ENCODE measurements at regions not wholly inside any gene's neighbourhood (a gene's known extent, or its start where the extent isn't known, plus 50 kb on each side); places are given as distances from the start of the nearest gene placed in this dataset.

DNA sequence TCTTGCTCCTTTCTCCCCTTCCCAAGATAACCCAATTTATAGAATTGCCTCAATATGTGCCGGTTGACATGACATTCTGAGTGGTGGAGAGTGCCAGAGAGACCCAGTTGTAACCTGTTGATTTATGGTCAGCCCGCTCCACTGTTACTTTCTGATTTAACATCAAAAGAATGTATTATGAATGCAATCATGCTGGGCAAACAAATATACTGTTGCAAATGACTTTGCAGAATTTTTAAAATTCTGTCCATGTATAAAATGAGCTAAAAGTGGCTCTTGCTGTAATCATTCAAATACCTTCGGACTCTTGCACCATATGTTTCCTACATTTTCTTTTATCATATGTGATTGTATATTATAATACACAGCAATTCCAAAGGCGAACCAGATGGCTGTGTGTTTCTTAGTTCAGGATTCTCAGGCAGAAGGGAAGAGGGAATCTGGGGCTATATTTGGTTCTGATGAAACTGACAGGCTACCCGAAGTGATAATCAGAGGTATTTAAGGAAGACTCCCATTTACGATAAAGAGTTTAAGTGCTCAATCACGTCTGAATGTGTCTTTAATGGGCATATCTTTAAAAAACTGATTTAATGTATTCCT is 131.7 kb downstream of the CLCN4 start:
- no peak overlapping the region for H3K9ac ChIP-seq (ENCODE audit: low read depth in 1 of 2, low read length in 2 of 2)
- WGBS: 87% methylated on average over 7 of the region's 7 CpGs
- H3K4me3 ChIP-seq (ENCODE audit: low read depth in 1 of 3, low read length in 3 of 3): no peak overlapping the region
- no peak for TF ChIP-seq NR2F2 (IDR thresholded peaks at IDR 0.05)
- no peak for DNase-seq (ENCODE audit: low spot score)
- no peaks in the 10 kb centered on the region for H3K4me1 ChIP-seq (ENCODE audit: control insufficient read depth in 4 of 4, insufficient read depth in 4 of 4, low read length in 3 of 4)
- H3K27ac ChIP-seq (ENCODE audit: low read depth in 1 of 2, low read length in 2 of 2): no peak overlapping the region
- H3K36me3 ChIP-seq (ENCODE audit: control insufficient read depth in 4 of 4, insufficient read depth in 3 of 4, low read depth in 1 of 4, low read length in 3 of 4): no peaks in the 10 kb centered on the region
- no peaks in the 10 kb centered on the region for H3K27me3 ChIP-seq (ENCODE audit: control insufficient read depth in 4 of 4, insufficient read depth in 4 of 4, low read length in 3 of 4)
- H3K9me3 ChIP-seq (ENCODE audit: control insufficient read depth in 4 of 4, low read length in 3 of 4): peaks cover 0 to 9% (median 3%) of the 10 kb centered on the region in 4 donors

DNA sequence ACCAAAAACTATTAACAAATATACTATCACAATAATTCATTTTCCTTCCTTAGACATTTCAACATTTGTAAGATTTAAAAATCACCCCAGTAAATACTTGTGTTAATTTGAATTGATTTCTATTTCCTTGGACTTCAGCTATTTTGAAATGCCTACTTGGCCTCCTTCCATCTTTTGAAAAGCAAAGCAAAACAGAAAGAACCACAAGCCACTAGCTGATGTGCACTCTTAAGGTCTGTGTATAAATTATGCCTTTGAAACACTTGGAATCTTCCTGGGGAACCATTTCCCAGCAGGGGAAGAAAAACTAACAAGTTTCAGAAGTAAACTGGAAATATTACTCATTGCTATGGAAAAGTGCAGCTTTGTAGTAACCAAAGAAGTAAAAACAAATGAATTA is 139.8 kb downstream of the CLCN4 start:
- Histone ChIP-seq H3K4me3 (ENCODE audit: low read depth in 1 of 3, low read length in 3 of 3) (no peak overlapping the region), H3K9ac (ENCODE audit: low read depth in 1 of 2, low read length in 2 of 2) (no peak overlapping the region), H3K27ac (ENCODE audit: low read depth in 1 of 2, low read length in 2 of 2) (no peak overlapping the region), H3K4me1 (ENCODE audit: control insufficient read depth in 4 of 4, insufficient read depth in 4 of 4, low read length in 3 of 4) (no peaks in the 10 kb centered on the region), H3K9me3 (ENCODE audit: control insufficient read depth in 4 of 4, low read length in 3 of 4) (peaks cover 0 to 9% (median 4%) of the 10 kb centered on the region in 4 donors), H3K36me3 (ENCODE audit: control insufficient read depth in 4 of 4, insufficient read depth in 3 of 4, low read depth in 1 of 4, low read length in 3 of 4) (no peaks in the 10 kb centered on the region), H3K27me3 (ENCODE audit: control insufficient read depth in 4 of 4, insufficient read depth in 4 of 4, low read length in 3 of 4) (no peaks in the 10 kb centered on the region)
- no peak for DNase-seq (ENCODE audit: low spot score)
- TF ChIP-seq GABPA (IDR thresholded peaks at IDR 0.05 in 1 of 2, conservative IDR thresholded peaks at IDR 0.05 in 1 of 2) (no peak), RAD21 (IDR thresholded peaks at IDR 0.05) (no peak), FOXA1 (IDR thresholded peaks at IDR 0.05) (no peak), HNF4G (IDR thresholded peaks at IDR 0.05) (no peak), JUND (IDR thresholded peaks at IDR 0.05) (no peak), NR2F2 (IDR thresholded peaks at IDR 0.05) (no peak), RXRA (IDR thresholded peaks at IDR 0.05) (no peak)
- TF ChIP-seq, protein P1, sequence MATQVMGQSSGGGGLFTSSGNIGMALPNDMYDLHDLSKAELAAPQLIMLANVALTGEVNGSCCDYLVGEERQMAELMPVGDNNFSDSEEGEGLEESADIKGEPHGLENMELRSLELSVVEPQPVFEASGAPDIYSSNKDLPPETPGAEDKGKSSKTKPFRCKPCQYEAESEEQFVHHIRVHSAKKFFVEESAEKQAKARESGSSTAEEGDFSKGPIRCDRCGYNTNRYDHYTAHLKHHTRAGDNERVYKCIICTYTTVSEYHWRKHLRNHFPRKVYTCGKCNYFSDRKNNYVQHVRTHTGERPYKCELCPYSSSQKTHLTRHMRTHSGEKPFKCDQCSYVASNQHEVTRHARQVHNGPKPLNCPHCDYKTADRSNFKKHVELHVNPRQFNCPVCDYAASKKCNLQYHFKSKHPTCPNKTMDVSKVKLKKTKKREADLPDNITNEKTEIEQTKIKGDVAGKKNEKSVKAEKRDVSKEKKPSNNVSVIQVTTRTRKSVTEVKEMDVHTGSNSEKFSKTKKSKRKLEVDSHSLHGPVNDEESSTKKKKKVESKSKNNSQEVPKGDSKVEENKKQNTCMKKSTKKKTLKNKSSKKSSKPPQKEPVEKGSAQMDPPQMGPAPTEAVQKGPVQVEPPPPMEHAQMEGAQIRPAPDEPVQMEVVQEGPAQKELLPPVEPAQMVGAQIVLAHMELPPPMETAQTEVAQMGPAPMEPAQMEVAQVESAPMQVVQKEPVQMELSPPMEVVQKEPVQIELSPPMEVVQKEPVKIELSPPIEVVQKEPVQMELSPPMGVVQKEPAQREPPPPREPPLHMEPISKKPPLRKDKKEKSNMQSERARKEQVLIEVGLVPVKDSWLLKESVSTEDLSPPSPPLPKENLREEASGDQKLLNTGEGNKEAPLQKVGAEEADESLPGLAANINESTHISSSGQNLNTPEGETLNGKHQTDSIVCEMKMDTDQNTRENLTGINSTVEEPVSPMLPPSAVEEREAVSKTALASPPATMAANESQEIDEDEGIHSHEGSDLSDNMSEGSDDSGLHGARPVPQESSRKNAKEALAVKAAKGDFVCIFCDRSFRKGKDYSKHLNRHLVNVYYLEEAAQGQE (IDR thresholded peaks at IDR 0.05): no peak
- TF ChIP-seq, protein P2, sequence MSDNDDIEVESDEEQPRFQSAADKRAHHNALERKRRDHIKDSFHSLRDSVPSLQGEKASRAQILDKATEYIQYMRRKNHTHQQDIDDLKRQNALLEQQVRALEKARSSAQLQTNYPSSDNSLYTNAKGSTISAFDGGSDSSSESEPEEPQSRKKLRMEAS (IDR thresholded peaks at IDR 0.05): no peak

DNA sequence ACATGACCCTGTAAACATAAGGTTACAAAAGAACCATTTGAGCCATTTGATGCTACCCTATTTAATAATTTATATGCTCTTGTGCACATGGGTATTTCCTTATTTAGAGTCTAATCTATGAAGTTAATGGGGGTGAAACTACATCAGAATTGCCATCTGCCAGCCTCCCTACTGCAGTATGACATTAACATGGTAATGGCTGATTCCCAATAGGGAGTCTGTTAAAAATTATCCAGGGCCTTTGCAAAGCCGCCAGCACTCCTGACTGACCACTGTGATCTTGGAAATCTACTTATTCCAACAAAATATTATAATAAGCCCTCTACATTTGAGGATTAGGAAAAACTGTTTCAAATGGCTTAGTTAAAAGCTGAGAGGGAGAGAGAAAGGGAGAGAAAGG is 153.7 kb downstream of the CLCN4 start:
- Histone ChIP-seq H3K9ac (ENCODE audit: low read depth in 1 of 2, low read length in 2 of 2) (no peak overlapping the region), H3K27me3 (ENCODE audit: control insufficient read depth in 4 of 4, insufficient read depth in 4 of 4, low read length in 3 of 4) (no peaks in the 10 kb centered on the region), H3K27ac (ENCODE audit: low read depth in 1 of 2, low read length in 2 of 2) (no peak overlapping the region), H3K9me3 (ENCODE audit: control insufficient read depth in 4 of 4, low read length in 3 of 4) (no peaks in the 10 kb centered on the region), H3K4me3 (ENCODE audit: low read depth in 1 of 3, low read length in 3 of 3) (no peak overlapping the region), H3K36me3 (ENCODE audit: control insufficient read depth in 4 of 4, insufficient read depth in 3 of 4, low read depth in 1 of 4, low read length in 3 of 4) (no peaks in the 10 kb centered on the region), H3K4me1 (ENCODE audit: control insufficient read depth in 4 of 4, insufficient read depth in 4 of 4, low read length in 3 of 4) (no peaks in the 10 kb centered on the region)
- WGBS: 55% methylated on average over 1 of the region's 1 CpG
- DNase-seq (ENCODE audit: low spot score): no peak
- no peak for TF ChIP-seq JUND (IDR thresholded peaks at IDR 0.05)
- TF ChIP-seq, protein P3, sequence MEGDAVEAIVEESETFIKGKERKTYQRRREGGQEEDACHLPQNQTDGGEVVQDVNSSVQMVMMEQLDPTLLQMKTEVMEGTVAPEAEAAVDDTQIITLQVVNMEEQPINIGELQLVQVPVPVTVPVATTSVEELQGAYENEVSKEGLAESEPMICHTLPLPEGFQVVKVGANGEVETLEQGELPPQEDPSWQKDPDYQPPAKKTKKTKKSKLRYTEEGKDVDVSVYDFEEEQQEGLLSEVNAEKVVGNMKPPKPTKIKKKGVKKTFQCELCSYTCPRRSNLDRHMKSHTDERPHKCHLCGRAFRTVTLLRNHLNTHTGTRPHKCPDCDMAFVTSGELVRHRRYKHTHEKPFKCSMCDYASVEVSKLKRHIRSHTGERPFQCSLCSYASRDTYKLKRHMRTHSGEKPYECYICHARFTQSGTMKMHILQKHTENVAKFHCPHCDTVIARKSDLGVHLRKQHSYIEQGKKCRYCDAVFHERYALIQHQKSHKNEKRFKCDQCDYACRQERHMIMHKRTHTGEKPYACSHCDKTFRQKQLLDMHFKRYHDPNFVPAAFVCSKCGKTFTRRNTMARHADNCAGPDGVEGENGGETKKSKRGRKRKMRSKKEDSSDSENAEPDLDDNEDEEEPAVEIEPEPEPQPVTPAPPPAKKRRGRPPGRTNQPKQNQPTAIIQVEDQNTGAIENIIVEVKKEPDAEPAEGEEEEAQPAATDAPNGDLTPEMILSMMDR (IDR thresholded peaks at IDR 0.05; ENCODE audit: low read depth, low read length, missing input control): no peak
- TF ChIP-seq, protein P1 (IDR thresholded peaks at IDR 0.05): no peak
- no peak for TF ChIP-seq TAF1 (conservative IDR thresholded peaks at IDR 0.05)
- TF ChIP-seq, protein P4, sequence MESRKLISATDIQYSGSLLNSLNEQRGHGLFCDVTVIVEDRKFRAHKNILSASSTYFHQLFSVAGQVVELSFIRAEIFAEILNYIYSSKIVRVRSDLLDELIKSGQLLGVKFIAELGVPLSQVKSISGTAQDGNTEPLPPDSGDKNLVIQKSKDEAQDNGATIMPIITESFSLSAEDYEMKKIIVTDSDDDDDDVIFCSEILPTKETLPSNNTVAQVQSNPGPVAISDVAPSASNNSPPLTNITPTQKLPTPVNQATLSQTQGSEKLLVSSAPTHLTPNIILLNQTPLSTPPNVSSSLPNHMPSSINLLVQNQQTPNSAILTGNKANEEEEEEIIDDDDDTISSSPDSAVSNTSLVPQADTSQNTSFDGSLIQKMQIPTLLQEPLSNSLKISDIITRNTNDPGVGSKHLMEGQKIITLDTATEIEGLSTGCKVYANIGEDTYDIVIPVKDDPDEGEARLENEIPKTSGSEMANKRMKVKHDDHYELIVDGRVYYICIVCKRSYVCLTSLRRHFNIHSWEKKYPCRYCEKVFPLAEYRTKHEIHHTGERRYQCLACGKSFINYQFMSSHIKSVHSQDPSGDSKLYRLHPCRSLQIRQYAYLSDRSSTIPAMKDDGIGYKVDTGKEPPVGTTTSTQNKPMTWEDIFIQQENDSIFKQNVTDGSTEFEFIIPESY (IDR thresholded peaks at IDR 0.05): no peak
- TF ChIP-seq, protein P2 (IDR thresholded peaks at IDR 0.05): no peak
- TF ChIP-seq FOXA2 (IDR thresholded peaks at IDR 0.05): no peak
- TF ChIP-seq YY1 (IDR thresholded peaks at IDR 0.05): no peak
- no peak for TF ChIP-seq HNF4G (IDR thresholded peaks at IDR 0.05)
- TF ChIP-seq HNF4A (conservative IDR thresholded peaks at IDR 0.05): no peak
- no peak for TF ChIP-seq RXRA (IDR thresholded peaks at IDR 0.05)
- no peak for TF ChIP-seq FOXA1 (IDR thresholded peaks at IDR 0.05)
- TF ChIP-seq, protein P5, sequence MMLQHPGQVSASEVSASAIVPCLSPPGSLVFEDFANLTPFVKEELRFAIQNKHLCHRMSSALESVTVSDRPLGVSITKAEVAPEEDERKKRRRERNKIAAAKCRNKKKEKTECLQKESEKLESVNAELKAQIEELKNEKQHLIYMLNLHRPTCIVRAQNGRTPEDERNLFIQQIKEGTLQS (IDR thresholded peaks at IDR 0.05): no peak
